ENCODE measurements at regions not wholly inside any gene's neighbourhood (a gene's known extent, or its start where the extent isn't known, plus 50 kb on each side); places are given as distances from the start of the nearest gene placed in this dataset.
"Not testable (repeated sequence)": the region's sequence is repeated elsewhere in the genome, so short reads cannot be mapped to it uniquely, and the experiment has no call there.

DNA sequence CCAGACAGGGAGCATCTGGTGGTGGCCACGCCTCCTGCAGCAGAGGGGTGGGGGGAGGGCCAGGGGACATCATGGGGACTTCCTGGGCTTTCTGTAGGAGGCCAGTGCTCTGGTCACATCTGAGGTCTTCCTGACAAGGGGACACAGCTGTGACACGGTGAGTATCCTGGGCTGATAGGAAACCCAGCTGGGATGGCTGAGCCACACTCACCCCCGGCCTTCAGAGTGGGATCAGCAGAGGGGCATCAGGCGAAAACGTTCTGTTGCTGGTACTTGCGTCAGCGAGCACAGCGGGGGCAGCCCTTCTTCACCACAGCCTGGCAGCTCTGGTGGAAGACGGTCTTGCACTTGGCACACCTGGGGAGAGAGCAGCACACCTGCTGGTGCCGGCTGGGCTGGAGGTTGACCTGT is 122.9 kb upstream of the SMURF2 start:
- DNase-seq (ENCODE audit: low spot score), result no peak

GRCh38 chr17:64784353-64785010 is 122.4 kb upstream of the SMURF2 start:
- no peak for DNase-seq (ENCODE audit: low spot score)

- DNase-seq (ENCODE audit: low spot score), result no peak
Observed at GRCh38 chr17:64783556-64784352, 121.6 kb upstream of the SMURF2 start.

DNA sequence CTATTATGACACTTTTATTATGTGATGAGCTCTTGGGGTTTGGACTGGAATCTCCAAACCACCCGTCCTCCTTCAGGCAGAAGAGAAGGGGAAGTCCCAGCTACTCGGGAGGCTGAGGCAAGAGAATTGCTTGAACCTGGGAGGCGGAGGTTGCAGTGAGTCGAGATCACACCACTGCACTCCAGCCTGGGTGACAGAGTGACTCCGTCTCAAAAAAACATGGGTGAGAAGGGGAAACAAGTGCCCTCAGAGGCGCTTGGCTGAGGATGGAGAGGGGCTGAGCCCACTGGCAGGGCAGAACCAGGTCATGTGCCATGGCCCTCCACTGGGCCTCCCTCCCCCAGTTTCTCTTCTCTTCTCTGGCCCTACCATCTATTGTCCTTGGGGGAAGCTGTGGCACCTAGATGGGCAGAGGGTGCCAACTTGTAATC is 120.9 kb upstream of the SMURF2 start:
- DNase-seq (ENCODE audit: low spot score), result no peak

DNA sequence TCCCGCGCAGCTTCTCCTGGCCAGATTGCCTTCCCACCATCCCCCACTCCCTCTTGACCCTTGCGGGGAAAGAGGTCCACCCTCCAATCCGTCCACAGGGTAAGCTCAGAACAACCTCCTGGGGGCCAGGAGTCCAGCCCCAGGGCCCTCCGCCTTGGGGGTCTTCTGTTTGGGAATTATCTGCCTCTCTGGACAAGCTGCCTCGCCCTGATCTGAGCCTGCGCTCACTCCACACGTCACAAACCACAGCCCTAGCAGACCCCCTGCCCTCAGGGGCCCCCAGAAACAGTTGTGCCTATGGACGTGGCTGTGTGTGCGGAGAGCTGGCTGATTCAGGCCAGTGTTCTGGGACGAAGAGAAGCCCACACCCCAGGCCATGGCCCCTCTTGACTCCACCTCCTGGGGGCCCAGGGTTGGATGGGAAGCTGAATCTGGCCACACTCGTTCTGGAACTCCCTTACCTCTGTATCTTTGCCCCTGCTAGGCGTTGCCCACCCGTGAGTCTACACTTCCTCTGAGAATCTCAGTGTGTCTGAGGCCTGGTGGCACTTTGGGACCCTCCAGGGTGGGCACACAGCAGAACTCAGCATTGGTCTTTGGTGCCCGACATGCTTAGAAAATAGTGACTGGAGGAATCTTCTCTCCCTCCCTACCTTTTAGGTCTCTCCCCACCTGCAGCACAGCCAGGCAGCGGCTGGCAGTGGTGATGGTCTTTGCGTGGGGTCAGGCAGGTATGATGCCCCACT is 119.9 kb upstream of the SMURF2 start:
- no peak for DNase-seq (ENCODE audit: low spot score)

GRCh38 chr17:64781014-64781756 is 119.1 kb upstream of the SMURF2 start:
- peak; percentile 37 for DNase-seq (ENCODE audit: low spot score)

DNA sequence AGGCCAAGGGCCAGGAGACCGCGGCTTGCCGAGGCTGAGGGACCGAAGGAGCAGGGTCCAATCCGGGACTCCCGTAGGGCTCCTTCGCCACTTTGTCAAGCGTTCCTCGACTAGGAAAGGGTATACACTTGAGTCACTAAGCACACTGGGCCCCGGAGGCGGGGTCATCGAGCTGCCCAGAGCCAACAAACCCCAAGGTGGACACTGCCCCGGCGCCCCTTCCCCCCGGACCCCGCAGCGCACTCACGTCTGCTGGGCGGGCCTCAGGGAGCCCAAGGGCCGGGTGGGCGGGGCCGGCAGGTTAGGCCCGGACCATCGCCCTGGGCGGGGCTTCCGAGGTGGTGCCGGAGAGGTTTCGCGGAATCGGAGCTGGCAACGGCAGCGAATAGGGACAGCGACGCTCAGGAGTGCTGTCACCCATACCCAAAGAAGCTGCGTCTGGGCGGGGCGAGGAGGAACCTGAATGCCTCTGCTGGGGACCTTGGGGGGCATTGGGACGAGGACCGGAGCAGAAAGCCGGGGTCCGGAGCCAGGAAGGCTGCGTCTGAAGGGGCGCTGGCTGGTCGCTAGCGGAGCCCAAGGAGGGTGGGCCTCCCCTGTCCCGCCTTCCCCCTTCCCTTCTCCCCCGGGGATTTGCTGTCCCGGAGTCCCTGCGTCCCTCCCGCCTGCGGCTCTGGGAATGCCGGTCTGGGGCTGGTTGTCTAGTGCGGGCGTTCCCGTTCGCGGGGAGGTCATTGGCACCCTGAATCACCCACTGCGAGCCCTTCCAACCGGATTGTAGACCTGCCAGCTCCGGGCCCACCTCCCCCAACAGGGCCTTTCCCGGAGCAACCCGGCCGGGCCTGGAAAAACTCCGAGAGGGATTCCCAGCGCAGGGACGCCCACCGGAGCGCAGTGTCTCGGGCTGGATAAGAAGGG is 118.2 kb upstream of the SMURF2 start:
- peak; percentile 72 for DNase-seq (ENCODE audit: low spot score)

- DNase-seq (ENCODE audit: low spot score), result no peak
Observed at GRCh38 chr17:64779376-64780095, 117.4 kb upstream of the SMURF2 start.

- DNase-seq (ENCODE audit: low spot score), result not testable (repeated sequence)
Observed at GRCh38 chr17:64779098-64779375, 116.9 kb upstream of the SMURF2 start.

DNA sequence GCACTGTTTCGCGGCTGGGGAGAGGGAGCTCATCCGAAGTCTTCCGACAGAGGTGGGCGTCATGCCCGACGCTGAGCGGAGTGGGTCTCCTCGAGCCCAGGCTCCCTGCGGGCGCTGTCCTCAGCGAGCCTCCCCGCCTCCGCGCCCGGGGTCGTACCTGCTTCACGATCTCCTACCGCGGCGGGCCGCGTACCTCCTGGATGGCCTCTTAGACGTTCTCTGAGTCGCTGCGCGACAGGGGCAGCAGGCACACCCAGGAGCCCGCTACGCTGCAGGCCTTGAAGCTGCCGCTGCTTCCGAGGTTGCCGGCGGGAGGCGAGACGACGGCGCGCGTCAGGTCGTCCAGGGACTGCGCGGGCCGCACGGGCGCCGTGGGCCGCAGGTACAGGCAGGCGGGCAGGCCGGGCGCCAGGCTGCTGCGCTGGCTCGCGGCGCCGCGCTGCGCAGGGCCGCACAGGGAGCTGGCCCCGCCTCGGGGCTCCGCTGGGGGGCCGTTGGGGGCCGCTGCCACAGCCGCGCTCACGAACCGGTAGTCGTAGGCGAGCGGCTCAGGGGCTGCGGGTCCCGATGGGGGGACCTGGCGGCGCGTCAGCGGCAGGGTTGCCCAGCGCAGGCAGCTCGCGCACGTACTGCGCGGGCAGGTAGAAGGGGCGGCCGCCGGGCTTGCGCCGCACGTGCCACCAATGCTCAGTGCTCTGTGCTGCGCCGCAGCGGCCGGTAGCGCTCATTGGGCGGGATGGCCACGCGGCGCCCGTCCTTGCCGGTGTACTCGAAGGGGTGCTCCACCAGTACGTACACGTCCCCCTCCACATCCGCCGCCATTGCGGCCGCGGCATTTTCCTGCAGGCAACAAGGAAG is 116.4 kb upstream of the SMURF2 start:
- no peak for DNase-seq (ENCODE audit: low spot score)

- no peak for DNase-seq (ENCODE audit: low spot score)
Observed at GRCh38 chr17:64777415-64778239, 115.5 kb upstream of the SMURF2 start.

GRCh38 chr17:64776720-64777414 is 114.8 kb upstream of the SMURF2 start:
- peak; percentile 79 for DNase-seq (ENCODE audit: low spot score)

DNA sequence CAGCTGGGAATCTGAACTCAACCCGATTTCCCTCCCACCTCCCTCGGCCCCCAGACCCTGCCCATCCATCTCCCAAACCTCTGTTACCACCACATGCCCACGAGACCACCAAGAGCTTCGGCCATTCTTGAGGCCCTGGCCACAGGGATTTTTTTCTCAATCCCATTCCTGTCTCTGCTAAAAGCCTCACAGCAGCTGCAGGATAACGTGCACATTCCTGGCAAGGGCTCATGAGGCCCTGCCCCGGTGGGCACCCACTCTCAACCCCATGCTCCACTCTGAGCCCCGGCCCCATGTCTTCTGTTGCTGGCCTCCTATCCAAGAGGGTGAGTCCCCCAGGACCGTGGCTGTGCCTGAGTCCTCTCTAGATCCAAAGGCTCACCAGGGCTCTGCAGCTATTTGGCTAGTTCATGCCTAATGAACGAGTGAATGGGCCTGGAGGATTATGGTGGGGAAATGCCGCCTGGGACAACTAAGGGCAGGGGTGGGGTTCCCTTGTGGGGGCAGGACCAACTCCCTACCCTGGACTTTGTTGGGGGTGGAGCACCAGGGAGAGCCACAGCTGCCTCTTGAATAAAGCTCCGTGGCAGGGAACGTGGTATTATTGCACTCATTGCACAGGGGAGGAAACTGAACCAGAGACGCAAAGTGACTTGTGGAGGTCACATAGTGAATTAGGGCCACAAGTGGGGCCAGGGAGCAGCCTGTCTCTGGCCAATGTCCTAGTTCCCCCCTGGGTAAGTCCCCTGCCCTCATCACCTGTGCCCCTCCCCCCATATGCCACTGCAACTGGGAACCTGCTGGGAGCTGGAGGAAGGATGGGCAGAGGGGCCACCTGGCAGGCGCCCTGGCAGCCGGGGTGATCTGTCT is 113.8 kb upstream of the SMURF2 start:
- DNase-seq (ENCODE audit: low spot score), result no peak

DNA sequence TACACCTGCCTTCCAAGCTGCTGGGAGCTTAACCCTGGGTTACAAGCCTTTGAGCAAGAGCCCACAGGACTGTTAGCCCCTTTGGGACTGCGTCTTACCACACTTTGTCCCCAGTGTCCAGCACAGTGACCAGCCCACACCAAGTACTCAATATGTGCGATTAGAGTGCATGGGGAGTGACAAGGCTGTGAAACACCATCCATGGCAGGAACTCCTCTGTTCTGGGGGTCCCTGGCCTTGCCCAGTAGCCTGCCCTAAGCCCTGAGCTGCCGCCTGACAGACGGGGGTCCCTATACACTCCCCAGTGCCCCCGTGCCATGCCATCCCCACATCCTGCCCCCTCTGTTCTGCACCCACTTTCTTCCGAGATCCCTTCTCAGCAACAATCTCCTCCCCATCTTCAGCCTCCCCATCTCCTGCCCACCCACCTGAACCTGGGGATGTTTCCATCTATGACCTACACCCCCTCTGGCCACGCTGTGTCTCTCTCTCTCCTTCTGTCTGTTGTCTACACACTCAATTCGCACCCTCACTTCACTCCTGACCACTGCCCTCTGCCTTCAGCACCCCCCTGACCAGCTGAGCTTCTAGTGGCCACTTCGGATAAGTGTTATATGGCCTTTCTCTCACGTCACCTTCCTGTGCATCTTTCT is 112.9 kb upstream of the SMURF2 start:
- DNase-seq (ENCODE audit: low spot score), result no peak

GRCh38 chr17:64773836-64774761 is 112.0 kb upstream of the SMURF2 start:
- DNase-seq (ENCODE audit: low spot score), result peak; percentile 94
